Activated CD8-positive, alpha-beta memory T cell treated with anti-CD3 and anti-CD28 coated beads for 36 hours (primary cell): ENCODE measurements at regions not wholly inside any gene's neighbourhood (a gene's known extent, or its start where the extent isn't known, plus 50 kb on each side); places are given as distances from the start of the nearest gene placed in this dataset.
"Not testable (repeated sequence)": the region's sequence is repeated elsewhere in the genome, so short reads cannot be mapped to it uniquely, and the experiment has no call there.

Experiments used
- CTCF ChIA-PET: fragments of 350-600 bp; sonication (Branson Sonifier 250); formaldehyde crosslinking; loops from one replicate; lab custom pipeline; 2021; ENCODE audit warnings: antibody characterized with exemption; lab: Charles Lee
- POLR2A ChIA-PET: fragments of 350-600 bp; sonication (Branson Sonifier 250); formaldehyde crosslinking; loops from one replicate; lab custom pipeline; 2021; ENCODE audit warnings: antibody characterized with exemption; lab: Charles Lee

GRCh38 chr7:101733713-101734475 lies 83.5 kb upstream of the CUX1 start:
- ChIA-PET CTCF (no interaction called here), POLR2A (interaction anchor here (0.7 kb wide), 1 partner anchor 312 kb away, joined by 8 read pairs; no protein-coding TSS in a partner anchor)

DNA sequence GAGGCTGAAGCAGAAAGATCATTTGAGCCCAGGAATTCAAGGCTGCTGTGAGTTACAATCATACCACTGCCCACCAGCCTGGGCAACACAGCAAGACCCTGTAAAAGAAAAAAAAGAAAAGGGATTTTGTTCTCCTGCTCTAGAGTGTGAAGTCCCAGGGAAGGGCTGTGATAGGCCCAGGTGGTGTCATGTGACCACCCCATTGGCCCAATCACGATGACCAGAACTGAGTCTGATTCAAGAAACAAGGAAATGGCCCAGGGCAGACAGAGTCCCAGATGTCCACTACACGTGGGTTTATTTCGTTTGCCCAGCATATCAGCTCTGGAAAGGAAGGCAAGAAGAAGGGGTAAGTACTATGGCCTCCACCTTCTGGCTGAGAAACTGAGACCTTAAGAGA lies 81.3 kb upstream of the CUX1 start:
- CTCF ChIA-PET: interaction anchor here (0.7 kb wide), 1 partner anchor 20 kb away, joined by 3 read pairs; no protein-coding TSS in a partner anchor
- POLR2A ChIA-PET: no interaction called here

DNA sequence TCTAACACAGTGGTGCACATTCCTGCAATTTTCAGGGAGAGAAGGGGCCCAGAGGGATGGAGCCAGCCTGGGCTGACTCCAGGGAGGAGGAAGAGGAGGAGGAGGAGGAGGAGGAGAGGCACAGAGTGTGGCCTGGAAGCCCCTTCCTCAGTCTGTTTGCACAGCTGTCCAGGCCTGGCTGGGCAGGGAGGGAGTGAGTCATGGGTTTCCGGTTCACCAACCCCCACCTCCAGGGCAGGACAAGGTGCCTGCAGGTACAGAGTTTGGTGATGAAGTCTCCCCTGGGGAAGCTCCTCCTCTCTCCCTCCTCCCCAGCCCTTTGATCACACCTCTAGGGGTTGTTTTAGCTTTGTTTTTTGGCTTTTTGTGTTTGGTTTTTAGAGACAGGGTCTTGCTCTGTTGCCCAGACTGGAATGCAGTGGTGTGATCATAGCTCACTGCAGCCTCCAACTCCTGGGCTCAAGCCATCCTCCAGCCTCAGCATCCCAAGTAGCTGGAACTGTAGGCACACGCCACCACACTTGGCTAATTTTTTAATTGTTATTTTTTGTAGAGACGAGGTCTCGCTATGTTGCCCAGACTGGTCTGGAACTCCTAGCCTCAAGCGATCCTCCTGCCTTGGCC lies 77.5 kb upstream of the CUX1 start:
- ChIA-PET CTCF (no interaction called here), POLR2A (no interaction called here)

DNA sequence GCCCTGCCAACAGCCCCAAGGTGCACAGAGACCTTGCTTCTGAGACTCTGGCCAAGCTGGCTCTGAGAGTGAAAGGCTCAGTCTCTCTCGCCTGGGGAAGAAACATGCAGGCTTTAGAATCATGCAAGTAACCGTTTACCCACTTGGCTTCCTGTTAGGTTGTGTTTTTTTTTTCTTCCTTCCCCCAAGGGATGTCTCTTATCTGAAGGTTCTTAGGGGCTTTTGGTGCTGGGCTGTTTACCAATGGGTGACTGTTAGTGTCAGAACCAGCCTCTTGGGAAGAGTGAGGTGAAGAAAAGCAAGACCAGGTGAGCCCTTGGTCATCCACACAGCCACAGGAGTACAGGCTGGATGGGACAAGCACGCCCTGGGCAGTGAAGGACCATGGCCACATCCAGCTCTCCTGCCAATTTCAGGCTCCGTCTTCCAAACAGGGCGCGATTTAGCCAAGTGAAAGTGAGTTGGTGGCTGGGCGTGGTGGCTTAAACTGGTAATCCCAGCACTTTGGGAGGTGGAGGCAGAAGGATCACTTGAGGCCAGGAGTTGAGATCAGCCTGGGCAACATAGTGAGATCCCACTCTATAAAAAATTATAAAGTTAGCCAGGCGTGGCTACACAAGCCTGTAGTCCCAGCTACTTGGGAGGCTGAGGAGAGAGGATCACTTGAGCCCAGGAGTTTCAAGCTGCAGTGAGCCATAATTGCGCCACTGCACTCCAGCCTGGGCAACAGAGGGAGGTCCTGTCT lies 76.3 kb upstream of the CUX1 start:
- CTCF ChIA-PET: no interaction called here
- POLR2A ChIA-PET: no interaction called here

DNA sequence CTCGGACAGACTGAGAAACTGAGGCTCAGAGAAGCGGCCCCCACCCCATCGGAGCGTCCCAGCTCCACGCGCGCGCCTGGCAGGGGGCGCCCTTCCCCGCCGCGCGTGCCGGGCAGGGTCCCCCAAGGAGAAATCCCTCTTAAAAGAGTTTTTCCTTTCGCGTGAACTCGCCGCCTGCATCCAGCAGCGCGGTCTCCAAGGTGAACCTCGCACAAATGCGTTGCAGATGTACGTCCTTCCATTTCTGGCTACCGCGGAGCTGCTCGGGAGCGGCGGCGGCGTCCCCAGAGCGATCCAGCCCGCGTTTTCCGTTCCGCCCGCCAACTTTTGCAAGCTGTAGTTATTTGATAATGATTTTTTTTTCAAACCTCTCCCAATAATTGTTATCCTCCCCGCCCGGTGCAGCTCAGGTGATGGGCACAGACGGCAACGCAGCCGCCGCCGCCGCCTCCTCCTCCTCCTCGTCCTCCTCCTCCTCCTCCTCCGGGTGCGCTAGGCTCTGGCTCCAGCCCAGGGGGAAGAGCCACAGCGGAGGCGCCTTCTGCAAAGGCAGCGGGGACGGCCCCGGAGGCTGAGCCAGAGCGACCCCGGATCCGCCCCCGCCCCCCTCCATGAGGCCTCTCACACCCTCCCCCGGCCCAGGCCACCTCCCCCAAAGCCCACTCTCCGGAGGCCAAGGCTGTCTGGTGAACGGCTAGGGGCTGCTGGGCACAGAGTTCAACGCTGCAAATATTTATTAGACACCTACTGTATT lies 74.0 kb upstream of the CUX1 start:
- POLR2A ChIA-PET: no interaction called here
- CTCF ChIA-PET: interaction anchor here (0.5 to 1.7 kb wide), 6 partner anchors 10 to 71 kb away, joined by 3 to 4 read pairs (median 4); no protein-coding TSS in a partner anchor

- ChIA-PET POLR2A (interaction anchor here (0.5 kb wide), 1 partner anchor 93 kb away, joined by 13 read pairs; no protein-coding TSS in a partner anchor), CTCF (interaction anchor here (0.7 to 1.7 kb wide), 4 partner anchors 16 to 70 kb away, joined by 3 to 4 read pairs (median 4); no protein-coding TSS in a partner anchor)
Measured at GRCh38 chr7:101743995-101744360, 73.4 kb upstream of the CUX1 start.

GRCh38 chr7:101744588-101744987 lies 72.8 kb upstream of the CUX1 start:
- ChIA-PET CTCF (interaction anchor here (0.7 kb wide), 2 partner anchors 68 to 726 kb away, joined by 3 to 4 read pairs; no protein-coding TSS in a partner anchor), POLR2A (interaction anchor here (0.5 to 0.6 kb wide), 3 partner anchors 93 to 305 kb away, joined by 3 to 13 read pairs (median 5); no protein-coding TSS in a partner anchor)

- POLR2A ChIA-PET: no interaction called here
- CTCF ChIA-PET: no interaction called here
Measured at GRCh38 chr7:101746314-101746713, 71.1 kb upstream of the CUX1 start.

DNA sequence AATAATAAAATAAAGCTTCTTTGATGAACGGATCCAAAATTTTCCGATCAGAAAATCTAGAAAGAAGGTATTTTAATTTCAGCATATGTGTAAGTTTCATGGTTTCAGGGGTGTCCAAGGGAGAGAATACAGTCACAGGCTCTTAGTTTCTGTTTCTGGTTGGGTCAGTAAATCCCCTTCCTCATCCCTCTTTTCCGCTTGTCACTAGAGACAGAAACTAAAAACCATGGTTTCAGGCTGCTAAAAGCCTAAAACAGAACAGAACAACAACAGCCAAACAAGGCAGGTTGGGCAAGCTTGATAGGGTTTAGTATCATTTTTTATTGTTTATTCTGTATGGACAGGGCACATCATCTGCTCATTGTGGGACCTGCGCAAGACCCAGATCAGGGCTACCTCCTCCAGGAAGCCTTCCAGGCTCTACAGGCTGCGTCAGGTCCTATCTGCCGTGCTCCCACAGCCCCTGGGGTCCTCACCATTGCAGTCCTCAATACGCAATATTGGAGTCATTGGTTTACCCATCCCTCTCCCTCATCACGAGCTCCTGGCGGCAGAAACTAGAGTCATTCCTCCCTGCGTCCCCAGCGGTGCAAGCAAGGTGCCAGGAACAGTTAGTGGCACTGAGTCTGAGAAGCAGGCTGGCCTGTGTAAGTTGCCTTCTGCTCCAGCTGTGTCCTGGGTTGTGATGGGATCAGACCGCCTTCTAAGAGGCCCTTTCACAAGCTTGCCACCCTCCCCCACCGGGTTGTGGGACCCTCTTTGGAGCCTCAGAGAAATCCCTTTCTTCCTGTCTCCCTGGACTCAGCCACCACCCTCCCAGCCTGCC lies 70.2 kb upstream of the CUX1 start:
- ChIA-PET CTCF (no interaction called here), POLR2A (no interaction called here)

- ChIA-PET CTCF (no interaction called here), POLR2A (no interaction called here)
Measured at GRCh38 chr7:101747879-101748345, 69.5 kb upstream of the CUX1 start.

DNA sequence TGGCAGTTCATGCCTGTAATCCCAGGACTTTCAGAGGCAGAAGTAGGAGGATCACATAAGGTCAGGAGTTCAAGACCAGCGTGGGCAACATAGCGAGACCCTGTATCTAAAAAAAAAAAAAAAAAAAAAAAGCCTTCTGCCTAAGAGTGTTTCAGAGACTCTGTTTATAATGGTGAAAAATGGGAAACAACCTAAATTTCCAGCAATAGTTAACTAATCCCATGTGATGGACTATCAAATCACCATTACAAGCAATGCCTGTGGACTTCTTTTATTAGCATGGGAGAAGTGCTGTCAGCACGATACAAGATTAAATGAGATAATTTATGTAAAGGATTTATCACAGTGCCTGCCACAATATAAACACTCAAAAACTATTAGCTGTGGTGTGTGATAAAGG lies 67.5 kb upstream of the CUX1 start:
- CTCF ChIA-PET: no interaction called here
- POLR2A ChIA-PET: no interaction called here

DNA sequence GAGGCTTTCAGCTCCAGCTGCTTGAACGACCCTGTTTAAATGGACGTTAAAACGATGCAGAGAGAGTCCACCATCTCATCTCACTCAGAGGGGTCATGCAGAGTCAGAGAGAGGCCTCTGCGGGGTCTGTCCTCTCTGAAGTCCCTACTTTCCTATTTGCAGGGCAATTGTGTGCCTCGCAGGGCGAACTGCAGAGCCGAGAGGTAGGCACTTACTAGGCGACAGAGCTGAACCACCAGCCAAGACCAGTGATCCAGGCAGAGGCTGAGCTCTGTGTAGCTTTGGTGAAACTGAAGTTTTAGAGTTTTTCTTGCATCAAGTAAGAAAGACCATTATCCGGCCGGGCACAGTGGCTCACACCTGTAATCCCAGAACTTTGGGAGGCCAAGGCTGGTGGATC lies 64.1 kb upstream of the CUX1 start:
- ChIA-PET CTCF (interaction anchor here (1.6 kb wide), 1 partner anchor 10 kb away, joined by 4 read pairs; no protein-coding TSS in a partner anchor), POLR2A (no interaction called here)

DNA sequence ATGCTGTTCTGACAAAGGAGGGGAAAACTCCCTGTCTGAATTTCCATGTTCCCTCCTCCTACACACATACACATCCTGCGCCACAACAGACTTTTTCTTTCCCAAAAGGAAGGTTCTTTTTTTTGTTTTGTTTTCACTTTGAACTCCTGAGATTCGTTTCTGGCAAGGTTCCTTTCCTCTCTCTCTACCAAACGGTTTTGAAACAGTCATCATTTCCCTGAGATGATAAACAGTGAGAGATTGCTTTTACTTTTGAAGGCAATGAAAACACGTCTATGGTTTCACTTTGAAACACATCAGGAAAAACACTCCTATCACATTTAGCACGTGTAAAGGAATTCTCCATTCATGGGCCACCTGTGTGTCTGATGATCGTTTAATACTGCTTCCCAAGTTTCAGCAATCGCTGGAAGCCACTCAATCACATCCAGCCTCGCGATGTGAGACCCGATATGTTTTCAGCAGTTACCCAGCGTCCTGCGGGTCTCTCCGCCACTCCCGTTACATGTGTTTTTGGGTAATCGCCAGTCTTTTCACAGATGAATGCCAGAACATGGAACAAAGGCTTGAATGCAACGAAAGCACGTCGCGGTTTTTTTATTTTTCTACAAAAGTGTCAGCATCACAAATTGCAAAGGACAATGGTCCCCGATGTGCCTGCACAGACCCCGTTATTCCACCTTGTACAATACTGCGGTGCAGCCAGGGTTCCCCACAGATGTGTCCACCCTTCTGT lies 62.8 kb upstream of the CUX1 start:
- POLR2A ChIA-PET: no interaction called here
- CTCF ChIA-PET: no interaction called here

DNA sequence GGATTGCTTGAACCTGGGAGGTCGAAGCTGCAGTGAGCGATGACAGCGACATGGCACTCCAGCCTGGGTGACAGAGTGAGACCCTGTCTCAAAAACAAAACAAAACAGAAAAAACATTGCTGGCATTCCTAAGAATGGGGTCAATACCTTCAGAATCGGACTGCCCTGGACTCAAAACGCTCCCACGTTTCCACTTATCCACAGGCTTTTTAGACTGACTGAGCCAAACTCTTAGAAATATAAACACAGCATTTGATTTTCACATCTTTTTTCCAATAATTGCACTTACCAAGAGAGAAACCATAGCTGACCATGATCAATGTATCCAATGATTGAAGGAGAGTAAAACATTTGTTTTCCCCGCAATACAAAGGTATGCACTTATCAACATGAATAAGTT lies 59.5 kb upstream of the CUX1 start:
- POLR2A ChIA-PET: no interaction called here
- CTCF ChIA-PET: interaction anchor here (0.6 kb wide), 1 partner anchor 180 kb away, joined by 5 read pairs; no protein-coding TSS in a partner anchor

DNA sequence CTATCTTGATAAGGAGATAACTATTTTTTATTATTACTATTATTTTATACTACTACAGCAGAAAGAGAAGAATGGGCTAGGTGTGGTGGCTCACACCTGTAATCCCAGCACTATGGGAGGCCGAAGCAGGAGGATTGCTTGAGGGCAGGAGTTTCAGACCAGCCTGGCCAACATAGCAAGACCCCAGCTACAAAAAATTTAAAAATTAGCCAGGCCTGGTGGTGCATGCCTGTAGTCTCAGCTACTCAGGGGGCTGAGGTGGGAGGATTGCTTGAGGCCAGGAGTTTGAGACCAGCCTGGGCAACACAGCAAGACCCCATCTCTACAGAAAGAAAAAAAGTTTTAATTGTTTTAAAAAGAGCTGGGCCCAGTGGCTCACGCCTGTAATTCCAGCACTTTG lies 58.9 kb upstream of the CUX1 start:
- POLR2A ChIA-PET: not testable (repeated sequence)

GRCh38 chr7:101764221-101764620 lies 53.2 kb upstream of the CUX1 start:
- CTCF ChIA-PET: no interaction called here
- POLR2A ChIA-PET: no interaction called here

More for the DNA sequence above, 58.9 kb upstream of the CUX1 start:
- CTCF ChIA-PET: interaction anchor here (0.6 to 0.8 kb wide), 3 partner anchors 9 to 179 kb away, joined by 3 to 5 read pairs (median 4); no protein-coding TSS in a partner anchor

DNA sequence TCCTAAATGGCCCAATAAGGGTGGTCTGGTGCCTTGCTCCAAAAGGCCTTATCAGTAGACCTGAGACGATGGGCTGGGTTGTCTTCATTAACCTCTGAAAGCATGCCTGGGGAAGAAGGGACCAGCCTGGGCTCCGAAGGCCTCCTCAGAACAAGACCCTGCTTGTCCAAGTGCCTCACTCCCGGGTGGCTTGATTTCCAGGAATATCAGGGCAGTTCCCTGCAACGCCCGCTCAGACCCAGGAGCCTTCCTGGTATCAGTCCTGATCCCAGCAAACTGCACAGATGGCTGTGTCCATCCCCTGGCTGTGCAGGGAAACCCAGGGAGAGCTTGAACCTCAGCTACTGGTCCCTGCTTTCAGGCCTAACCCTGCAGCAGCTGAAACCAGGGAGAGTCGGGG lies 49.9 kb upstream of the CUX1 start:
- ChIA-PET POLR2A (no interaction called here), CTCF (interaction anchor here (1.1 kb wide), 1 partner anchor 9 kb away, joined by 4 read pairs; no protein-coding TSS in a partner anchor)
